IMR-90 (cell line): ENCODE measurements at regions not wholly inside any gene's neighbourhood (a gene's known extent, or its start where the extent isn't known, plus 50 kb on each side); places are given as distances from the start of the nearest gene placed in this dataset. TPM values are rescaled to one million over a fixed set of nuclear protein-coding genes. Genes with fewer than 3 reads are reported as not detected.

Experiments used
- microRNA-seq, 2 experiments: library from miRNA; stranded (forward) in 1 of 2; unstranded in 1 of 2; fragments of 10-50 nt in 1 of 2; fragments of <30 nt in 1 of 2; gene quantifications in 1 of 2; microRNA quantifications in 1 of 2; one replicate each; pipeline versions ENCODE3 to v1.1.0; 2013 to 2020; ENCODE audit not compliant: insufficient read depth in 1 of 2, insufficient read length in 1 of 2, unreplicated experiment in 1 of 2
- small RNA-seq, 5 experiments: library from RNA; depleted of rRNA; stranded (forward); fragments of <200 nt; gene quantifications; one replicate each; pipeline ENCODE3, GENCODE V24; 2012

Small RNAs in the stretch of these regions (microRNA-seq; reads per million reads assigned to microRNA genes)
- gene AC119751.2 (ENCODE audit: insufficient read depth, insufficient read length) (not detected), gene AC119751.6 (ENCODE audit: insufficient read depth, insufficient read length) (not detected), gene AC119751.7 (ENCODE audit: insufficient read depth, insufficient read length) (not detected), gene AC119751.8 (ENCODE audit: insufficient read depth, insufficient read length) (not detected)

Small RNAs in the stretch of these regions (small RNA-seq; reads per million reads assigned to genes)
- gene AC119751.2 (0 reads per million in 5 experiments), gene AC119751.6 (0 reads per million in 5 experiments), gene AC119751.7 (0 reads per million in 5 experiments), gene AC119751.8 (0 reads per million in 5 experiments)
